ENCODE measurements at regions not wholly inside any gene's neighbourhood (a gene's known extent, or its start where the extent isn't known, plus 50 kb on each side); places are given as distances from the start of the nearest gene placed in this dataset.
A peak's percentile ranks its signal among the peaks of the same experiment; 100 is the strongest.

DNA sequence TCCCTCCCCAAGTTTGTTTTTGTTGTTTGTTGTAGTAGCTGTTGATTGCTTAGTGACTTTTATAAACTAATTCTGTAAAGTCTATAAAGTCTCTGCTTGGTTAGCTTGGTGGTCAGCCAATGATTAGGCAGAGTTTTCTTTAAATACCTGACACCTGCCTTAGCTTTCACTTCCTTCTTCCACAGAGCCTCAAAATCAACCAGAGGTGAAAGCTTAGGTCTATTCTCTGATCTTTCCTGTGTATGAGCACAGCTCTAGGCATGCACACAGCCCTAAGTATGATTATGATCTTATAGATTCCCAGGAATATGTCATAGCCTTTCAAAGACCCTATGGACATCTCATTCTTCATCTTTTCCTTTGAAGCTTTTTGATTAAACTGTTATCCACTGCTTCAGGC is 514.7 kb downstream of the AACS start:
- H2AFZ ChIP-seq (ENCODE audit: low read length) = no peak overlapping the region
- H3K9me3 ChIP-seq (ENCODE audit: low read length) = no peaks in the 10 kb centered on the region
- H3K4me2 ChIP-seq (ENCODE audit: low read depth, low read length, poor library complexity, severe bottlenecking) = no peak overlapping the region
- H3K9ac ChIP-seq (ENCODE audit: low read length) = no peak overlapping the region
- no peaks in the 10 kb centered on the region for H3K9me2 ChIP-seq (replicated peaks; ENCODE audit: insufficient read depth, low read length)
- H3K36me3 ChIP-seq (ENCODE audit: insufficient read depth, low read length) = no peaks in the 10 kb centered on the region
- no peak overlapping the region for H3K4me3 ChIP-seq (ENCODE audit: low read length)
- no peak overlapping the region for H3K27ac ChIP-seq (ENCODE audit: low read length)
- H3K27me3 ChIP-seq (ENCODE audit: low read length) = no peaks in the 10 kb centered on the region
- H3K4me1 ChIP-seq (ENCODE audit: low read length) = peaks cover 7% of the 10 kb centered on the region
- no peaks in the 10 kb centered on the region for H4K20me1 ChIP-seq (ENCODE audit: insufficient read depth, low read depth, low read length)
- H3K79me2 ChIP-seq (ENCODE audit: low read length) = no peaks in the 10 kb centered on the region
- peak; percentile 43 for DNase-seq

- Histone ChIP-seq H3K9ac (ENCODE audit: low read length) (no peak overlapping the region), H3K27ac (ENCODE audit: low read length) (no peak overlapping the region), H3K27me3 (ENCODE audit: low read length) (no peaks in the 10 kb centered on the region), H3K79me2 (ENCODE audit: low read length) (no peaks in the 10 kb centered on the region), H3K4me3 (ENCODE audit: low read length) (no peak overlapping the region), H4K20me1 (ENCODE audit: insufficient read depth, low read depth, low read length) (no peaks in the 10 kb centered on the region), H3K4me2 (ENCODE audit: low read depth, low read length, poor library complexity, severe bottlenecking) (no peak overlapping the region), H2AFZ (ENCODE audit: low read length) (no peak overlapping the region), H3K4me1 (ENCODE audit: low read length) (peaks cover 7% of the 10 kb centered on the region), H3K9me3 (ENCODE audit: low read length) (no peaks in the 10 kb centered on the region), H3K36me3 (ENCODE audit: insufficient read depth, low read length) (no peaks in the 10 kb centered on the region), H3K9me2 (replicated peaks; ENCODE audit: insufficient read depth, low read length) (no peaks in the 10 kb centered on the region)
- no peak for DNase-seq
Measured at GRCh38 chr12:125583071-125583470, 517.8 kb downstream of the AACS start.

- no peak overlapping the region for H3K4me2 ChIP-seq (ENCODE audit: low read depth, low read length, poor library complexity, severe bottlenecking)
- H3K9ac ChIP-seq (ENCODE audit: low read length) = no peak overlapping the region
- H3K36me3 ChIP-seq (ENCODE audit: insufficient read depth, low read length) = no peaks in the 10 kb centered on the region
- H3K27me3 ChIP-seq (ENCODE audit: low read length) = no peaks in the 10 kb centered on the region
- H3K4me3 ChIP-seq (ENCODE audit: low read length) = no peak overlapping the region
- no peaks in the 10 kb centered on the region for H3K4me1 ChIP-seq (ENCODE audit: low read length)
- H2AFZ ChIP-seq (ENCODE audit: low read length) = no peak overlapping the region
- H3K9me3 ChIP-seq (ENCODE audit: low read length) = no peaks in the 10 kb centered on the region
- no peaks in the 10 kb centered on the region for H3K79me2 ChIP-seq (ENCODE audit: low read length)
- H3K27ac ChIP-seq (ENCODE audit: low read length) = no peak overlapping the region
- no peaks in the 10 kb centered on the region for H3K9me2 ChIP-seq (replicated peaks; ENCODE audit: insufficient read depth, low read length)
- no peaks in the 10 kb centered on the region for H4K20me1 ChIP-seq (ENCODE audit: insufficient read depth, low read depth, low read length)
- DNase-seq = no peak
Measured at GRCh38 chr12:125586441-125586840, 521.2 kb downstream of the AACS start.

DNA sequence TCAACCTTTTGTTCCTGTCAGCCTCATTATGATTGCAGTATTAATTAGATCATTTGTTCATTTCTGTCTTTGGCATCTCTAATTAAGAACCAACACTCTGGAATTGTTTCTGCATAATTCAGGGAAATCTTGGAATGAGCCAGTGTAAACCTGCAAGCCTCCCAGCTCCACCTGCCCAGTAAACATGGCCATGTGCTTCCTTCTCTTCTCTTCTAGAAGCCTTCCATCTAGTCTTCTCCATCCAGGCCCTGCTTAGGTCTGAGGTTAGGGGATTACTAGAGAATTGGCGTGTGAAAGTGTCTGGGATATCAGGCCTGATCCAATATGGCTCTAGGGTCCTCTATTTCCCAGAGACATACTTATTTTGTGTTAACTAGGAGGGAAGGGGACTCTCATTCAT is 528.0 kb downstream of the AACS start:
- H3K4me2 ChIP-seq (ENCODE audit: low read depth, low read length, poor library complexity, severe bottlenecking) = no peak overlapping the region
- H3K9me2 ChIP-seq (replicated peaks; ENCODE audit: insufficient read depth, low read length) = no peaks in the 10 kb centered on the region
- H3K9me3 ChIP-seq (ENCODE audit: low read length) = 0 out of 2 replicates have a peak, but pooled peaks cover 5% of the 10 kb centered on the region
- no peak overlapping the region for H3K4me3 ChIP-seq (ENCODE audit: low read length)
- peaks cover 4% of the 10 kb centered on the region; the same call in 1 of the 2 replicates for H3K27me3 ChIP-seq (ENCODE audit: low read length)
- H3K36me3 ChIP-seq (ENCODE audit: insufficient read depth, low read length) = no peaks in the 10 kb centered on the region
- DNase-seq = no peak
- no peaks in the 10 kb centered on the region for H3K79me2 ChIP-seq (ENCODE audit: low read length)
- H4K20me1 ChIP-seq (ENCODE audit: insufficient read depth, low read depth, low read length) = no peaks in the 10 kb centered on the region
- no peaks in the 10 kb centered on the region for H3K4me1 ChIP-seq (ENCODE audit: low read length)
- no peak overlapping the region for H3K27ac ChIP-seq (ENCODE audit: low read length)
- H2AFZ ChIP-seq (ENCODE audit: low read length) = no peak overlapping the region
- H3K9ac ChIP-seq (ENCODE audit: low read length) = no peak overlapping the region

GRCh38 chr12:125604976-125605375 is 539.7 kb downstream of the AACS start:
- no peaks in the 10 kb centered on the region for H3K9me2 ChIP-seq (replicated peaks; ENCODE audit: insufficient read depth, low read length)
- no peak overlapping the region for H3K27ac ChIP-seq (ENCODE audit: low read length)
- H3K27me3 ChIP-seq (ENCODE audit: low read length) = no peaks in the 10 kb centered on the region
- H3K4me2 ChIP-seq (ENCODE audit: low read depth, low read length, poor library complexity, severe bottlenecking) = no peak overlapping the region
- H4K20me1 ChIP-seq (ENCODE audit: insufficient read depth, low read depth, low read length) = no peaks in the 10 kb centered on the region
- no peak for DNase-seq
- no peaks in the 10 kb centered on the region for H3K36me3 ChIP-seq (ENCODE audit: insufficient read depth, low read length)
- no peak overlapping the region for H3K9ac ChIP-seq (ENCODE audit: low read length)
- H3K4me1 ChIP-seq (ENCODE audit: low read length) = no peaks in the 10 kb centered on the region
- H2AFZ ChIP-seq (ENCODE audit: low read length) = no peak overlapping the region
- H3K79me2 ChIP-seq (ENCODE audit: low read length) = no peaks in the 10 kb centered on the region
- no peak overlapping the region for H3K4me3 ChIP-seq (ENCODE audit: low read length)
- no peaks in the 10 kb centered on the region for H3K9me3 ChIP-seq (ENCODE audit: low read length)

DNA sequence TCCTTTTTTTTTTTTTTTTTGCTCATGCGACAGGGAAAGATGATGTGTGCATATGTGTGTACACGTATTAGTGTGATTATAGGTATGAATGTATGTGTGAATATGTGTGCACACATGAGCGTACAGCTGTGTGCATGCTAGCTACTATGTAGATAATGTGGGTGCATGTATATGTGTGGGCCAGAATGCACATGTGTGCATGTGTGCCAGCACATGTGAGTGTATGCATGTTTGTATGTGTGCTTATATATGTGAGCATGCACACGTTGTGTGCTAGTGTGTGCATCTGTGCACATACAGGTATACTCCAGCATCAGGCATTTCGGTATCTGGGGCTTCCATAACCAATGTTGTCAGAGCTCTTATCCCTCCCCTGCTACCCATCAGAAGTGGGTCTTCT is 541.1 kb downstream of the AACS start:
- H3K9me3 ChIP-seq (ENCODE audit: low read length) = no peaks in the 10 kb centered on the region
- H3K9ac ChIP-seq (ENCODE audit: low read length) = no peak overlapping the region
- H3K27me3 ChIP-seq (ENCODE audit: low read length) = no peaks in the 10 kb centered on the region
- H3K4me3 ChIP-seq (ENCODE audit: low read length) = no peak overlapping the region
- no peak overlapping the region for H2AFZ ChIP-seq (ENCODE audit: low read length)
- H3K4me2 ChIP-seq (ENCODE audit: low read depth, low read length, poor library complexity, severe bottlenecking) = no peak overlapping the region
- H3K4me1 ChIP-seq (ENCODE audit: low read length) = no peaks in the 10 kb centered on the region
- no peak overlapping the region for H3K27ac ChIP-seq (ENCODE audit: low read length)
- H3K79me2 ChIP-seq (ENCODE audit: low read length) = no peaks in the 10 kb centered on the region
- H3K36me3 ChIP-seq (ENCODE audit: insufficient read depth, low read length) = no peaks in the 10 kb centered on the region
- no peaks in the 10 kb centered on the region for H3K9me2 ChIP-seq (replicated peaks; ENCODE audit: insufficient read depth, low read length)
- DNase-seq = no peak
- no peaks in the 10 kb centered on the region for H4K20me1 ChIP-seq (ENCODE audit: insufficient read depth, low read depth, low read length)

DNA sequence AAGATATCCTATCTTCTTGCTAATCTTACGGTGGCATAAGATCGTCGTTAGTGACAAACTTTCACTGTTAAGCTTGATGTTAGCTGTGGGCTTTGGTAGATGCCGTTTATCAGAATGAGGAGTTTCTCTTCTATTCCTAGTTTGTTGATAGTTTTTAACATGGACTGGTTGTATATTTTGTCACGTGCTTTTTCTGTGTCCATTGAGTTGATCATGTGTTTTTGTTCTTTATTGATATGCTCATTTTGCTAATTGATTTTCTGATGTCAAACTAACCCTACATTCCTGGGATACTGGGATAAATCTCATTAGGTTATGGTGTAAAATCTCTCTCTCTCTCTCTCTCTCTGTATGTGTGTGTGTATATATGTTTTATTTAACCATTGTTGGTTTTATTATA is 545.1 kb downstream of the AACS start:
- Histone ChIP-seq H3K27me3 (ENCODE audit: low read length) (no peaks in the 10 kb centered on the region), H3K4me3 (ENCODE audit: low read length) (no peak overlapping the region), H3K27ac (ENCODE audit: low read length) (no peak overlapping the region), H4K20me1 (ENCODE audit: insufficient read depth, low read depth, low read length) (no peaks in the 10 kb centered on the region), H3K9me3 (ENCODE audit: low read length) (no peaks in the 10 kb centered on the region), H3K36me3 (ENCODE audit: insufficient read depth, low read length) (no peaks in the 10 kb centered on the region), H3K79me2 (ENCODE audit: low read length) (no peaks in the 10 kb centered on the region), H3K4me2 (ENCODE audit: low read depth, low read length, poor library complexity, severe bottlenecking) (no peak overlapping the region), H2AFZ (ENCODE audit: low read length) (no peak overlapping the region), H3K4me1 (ENCODE audit: low read length) (no peaks in the 10 kb centered on the region), H3K9ac (ENCODE audit: low read length) (no peak overlapping the region), H3K9me2 (replicated peaks; ENCODE audit: insufficient read depth, low read length) (no peaks in the 10 kb centered on the region)
- no peak for DNase-seq

DNA sequence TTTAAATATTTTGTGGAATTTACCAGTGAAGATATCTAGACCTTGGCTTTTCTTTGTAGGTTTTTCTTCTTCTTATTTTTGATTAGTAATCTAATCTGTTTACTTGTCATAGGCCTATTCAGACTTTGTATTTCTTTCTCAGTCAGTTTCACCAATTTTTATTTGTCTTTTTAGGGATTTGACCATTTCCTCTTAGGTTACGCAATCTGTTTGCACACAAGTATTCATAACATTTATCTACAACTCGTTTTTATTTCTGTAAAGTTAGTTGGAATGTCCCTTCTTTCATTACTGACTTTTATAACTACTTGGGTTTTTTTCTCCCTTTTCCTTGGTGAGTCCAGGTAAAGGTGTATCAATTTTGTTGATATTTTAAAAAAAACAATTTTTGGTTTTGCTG is 545.7 kb downstream of the AACS start:
- H3K4me3 ChIP-seq (ENCODE audit: low read length) = no peak overlapping the region
- H3K9me2 ChIP-seq (replicated peaks; ENCODE audit: insufficient read depth, low read length) = no peaks in the 10 kb centered on the region
- H3K9me3 ChIP-seq (ENCODE audit: low read length) = no peaks in the 10 kb centered on the region
- no peaks in the 10 kb centered on the region for H3K79me2 ChIP-seq (ENCODE audit: low read length)
- H3K27me3 ChIP-seq (ENCODE audit: low read length) = no peaks in the 10 kb centered on the region
- no peaks in the 10 kb centered on the region for H4K20me1 ChIP-seq (ENCODE audit: insufficient read depth, low read depth, low read length)
- no peaks in the 10 kb centered on the region for H3K4me1 ChIP-seq (ENCODE audit: low read length)
- H3K27ac ChIP-seq (ENCODE audit: low read length) = no peak overlapping the region
- H2AFZ ChIP-seq (ENCODE audit: low read length) = no peak overlapping the region
- no peak overlapping the region for H3K4me2 ChIP-seq (ENCODE audit: low read depth, low read length, poor library complexity, severe bottlenecking)
- H3K9ac ChIP-seq (ENCODE audit: low read length) = no peak overlapping the region
- DNase-seq = no peak
- H3K36me3 ChIP-seq (ENCODE audit: insufficient read depth, low read length) = no peaks in the 10 kb centered on the region

GRCh38 chr12:125614058-125614457 is 548.8 kb downstream of the AACS start:
- Histone ChIP-seq H3K79me2 (ENCODE audit: low read length) (no peaks in the 10 kb centered on the region), H3K4me1 (ENCODE audit: low read length) (no peaks in the 10 kb centered on the region; the same call in 1 of the 2 replicates), H3K4me3 (ENCODE audit: low read length) (no peak overlapping the region), H3K9ac (ENCODE audit: low read length) (no peak overlapping the region), H3K4me2 (ENCODE audit: low read depth, low read length, poor library complexity, severe bottlenecking) (no peak overlapping the region), H3K9me2 (replicated peaks; ENCODE audit: insufficient read depth, low read length) (no peaks in the 10 kb centered on the region), H3K36me3 (ENCODE audit: insufficient read depth, low read length) (no peaks in the 10 kb centered on the region), H3K9me3 (ENCODE audit: low read length) (no peaks in the 10 kb centered on the region), H2AFZ (ENCODE audit: low read length) (no peak overlapping the region), H4K20me1 (ENCODE audit: insufficient read depth, low read depth, low read length) (no peaks in the 10 kb centered on the region), H3K27ac (ENCODE audit: low read length) (no peak overlapping the region), H3K27me3 (ENCODE audit: low read length) (no peaks in the 10 kb centered on the region)
- no peak for DNase-seq
